Fibroblast of the conjunctiva (primary cell): ENCODE measurements at regions not wholly inside any gene's neighbourhood (a gene's known extent, or its start where the extent isn't known, plus 50 kb on each side); places are given as distances from the start of the nearest gene placed in this dataset.

Experiments
- DNase-seq: peaks from one replicate; pipeline ENCODE4 v3.0.0-alpha.2; 2010; ENCODE audit warnings: low read depth

DNA sequence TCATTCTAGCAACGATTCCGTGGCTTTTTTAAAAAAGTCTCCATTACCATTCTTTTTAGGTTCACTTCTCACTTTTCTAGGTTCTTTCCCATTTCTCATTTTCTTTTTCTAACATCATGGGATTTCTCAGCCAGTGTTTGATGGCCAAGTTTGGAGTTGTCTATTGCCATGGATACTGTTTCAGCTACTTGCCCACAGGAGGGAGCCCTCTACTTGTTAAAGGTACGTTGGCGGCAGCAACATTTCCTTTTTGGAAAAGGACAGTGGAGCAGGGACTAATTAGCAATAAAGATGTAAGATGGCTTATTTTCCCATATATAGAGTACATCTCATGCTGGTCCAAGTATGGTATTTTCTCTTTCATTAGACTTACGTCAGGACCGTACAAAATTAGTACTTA lies 2257.5 kb upstream of the C9orf72 start:
- no peak for DNase-seq

DNA sequence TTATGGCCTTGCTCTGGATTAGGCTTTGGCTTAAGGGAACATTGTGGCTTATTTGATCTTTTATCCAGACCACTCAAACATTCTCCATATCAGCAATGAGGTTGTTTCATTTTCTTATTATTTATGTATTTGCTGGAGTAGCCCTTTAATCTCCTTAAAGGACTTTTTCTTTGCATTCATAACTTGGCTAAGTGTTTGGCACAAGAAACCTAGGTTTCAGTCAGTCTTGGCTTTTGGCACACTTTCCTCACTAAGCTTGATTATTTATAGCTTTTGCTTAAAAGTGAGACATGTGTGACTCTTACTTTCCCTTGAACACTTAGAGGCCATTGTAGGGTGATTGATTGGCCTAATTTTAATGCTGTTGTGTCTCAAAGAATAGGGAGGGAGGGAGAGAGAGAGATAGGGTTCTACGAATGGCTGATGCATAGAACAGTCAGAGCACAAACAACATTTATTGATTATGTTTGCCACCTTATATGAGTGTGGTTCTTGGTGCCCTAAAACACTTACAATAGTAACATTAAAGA lies 2265.3 kb upstream of the C9orf72 start:
- no peak for DNase-seq

GRCh38 chr9:29844251-29844650 lies 2271.0 kb upstream of the C9orf72 start:
- no peak for DNase-seq

DNA sequence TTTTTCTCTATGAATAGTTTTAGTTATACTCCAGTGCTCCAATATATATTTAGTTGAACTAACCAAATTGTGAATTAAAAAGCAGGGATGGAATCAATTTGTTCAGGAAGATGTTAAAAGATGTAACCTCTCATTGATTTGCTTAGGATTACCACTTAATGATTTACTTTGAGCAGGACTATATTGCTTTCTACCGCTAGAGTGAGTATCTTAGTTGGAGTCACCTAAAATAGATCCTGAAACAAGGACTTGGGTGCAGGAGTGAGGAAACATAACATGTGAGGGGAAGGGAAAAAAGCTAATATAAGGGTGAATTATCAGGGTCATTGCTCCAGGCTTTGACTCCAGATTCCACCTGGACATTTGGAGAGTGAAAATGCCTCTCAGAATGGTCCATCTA lies 2277.4 kb upstream of the C9orf72 start:
- no peak for DNase-seq

DNA sequence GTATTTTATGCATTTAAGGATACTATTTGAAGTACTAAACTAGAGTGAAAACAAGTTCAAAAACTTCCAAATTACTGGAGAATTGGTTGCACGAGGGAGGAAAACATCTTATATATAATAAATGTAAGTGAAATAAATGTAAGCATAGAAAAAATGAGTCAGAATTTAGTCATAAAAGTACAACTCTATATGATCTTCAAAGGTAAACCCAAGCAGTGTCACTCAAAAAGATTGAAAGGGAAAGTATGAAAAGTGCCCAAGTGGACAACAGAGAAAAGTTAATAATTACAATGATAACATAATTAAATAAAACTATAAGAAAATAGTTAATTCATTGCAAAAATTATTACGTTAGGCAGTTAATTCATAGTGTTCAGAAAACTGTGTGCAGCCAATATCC lies 2288.5 kb upstream of the C9orf72 start:
- no peak for DNase-seq

GRCh38 chr9:29865764-29866313 lies 2292.6 kb upstream of the C9orf72 start:
- no peak for DNase-seq

GRCh38 chr9:29866556-29866955 lies 2293.3 kb upstream of the C9orf72 start:
- DNase-seq, result no peak

DNA sequence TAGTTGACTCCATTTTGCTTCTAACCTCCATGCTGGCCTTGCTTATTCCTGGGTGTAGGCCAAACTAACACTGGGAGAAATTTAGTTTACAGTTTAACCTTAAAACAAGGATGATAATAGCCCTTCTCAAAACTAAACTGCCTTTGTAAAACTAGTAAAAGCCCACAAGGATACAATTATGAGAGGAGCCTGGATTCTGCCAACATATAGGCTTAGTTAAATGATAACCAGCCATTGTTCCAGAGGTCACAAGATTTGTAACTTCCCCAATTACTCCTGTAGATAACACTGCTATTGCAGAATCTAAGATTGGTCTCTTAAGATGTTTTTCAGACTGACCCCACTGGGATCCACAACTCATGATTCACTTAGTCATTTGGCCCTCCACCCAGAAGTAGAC lies 2300.3 kb upstream of the C9orf72 start:
- DNase-seq, result no peak

- DNase-seq, result no peak
Observed at GRCh38 chr9:29875547-29875946, 2302.3 kb upstream of the C9orf72 start.

- DNase-seq, result no peak
Observed at GRCh38 chr9:29882767-29883166, 2309.5 kb upstream of the C9orf72 start.

GRCh38 chr9:29906065-29906464 lies 2332.8 kb upstream of the C9orf72 start:
- no peak for DNase-seq

DNA sequence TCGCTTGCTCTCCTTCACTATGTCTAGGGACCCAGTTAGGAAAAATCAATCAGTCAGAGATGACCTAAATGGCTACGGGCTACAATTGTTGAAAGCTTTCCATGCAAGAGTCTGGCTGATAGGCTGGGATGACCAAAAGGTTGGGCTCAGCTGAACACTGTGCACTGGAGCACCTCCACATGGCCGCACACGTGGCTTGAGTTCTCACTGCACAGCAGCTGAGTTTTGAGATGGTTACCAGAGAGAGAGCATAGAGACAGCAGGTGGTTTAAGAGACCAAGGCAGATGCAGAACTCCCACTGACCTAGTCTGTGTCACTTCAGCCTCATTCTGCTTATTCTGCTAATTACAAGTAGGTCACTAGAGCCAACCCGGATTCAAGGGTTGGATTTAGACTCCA lies 2354.8 kb upstream of the C9orf72 start:
- DNase-seq, result no peak

- no peak for DNase-seq
Observed at GRCh38 chr9:29939559-29939958, 2366.3 kb upstream of the C9orf72 start.

- no peak for DNase-seq
Observed at GRCh38 chr9:29945012-29945411, 2371.7 kb upstream of the C9orf72 start.

GRCh38 chr9:29958469-29958868 lies 2385.2 kb upstream of the C9orf72 start:
- no peak for DNase-seq

DNA sequence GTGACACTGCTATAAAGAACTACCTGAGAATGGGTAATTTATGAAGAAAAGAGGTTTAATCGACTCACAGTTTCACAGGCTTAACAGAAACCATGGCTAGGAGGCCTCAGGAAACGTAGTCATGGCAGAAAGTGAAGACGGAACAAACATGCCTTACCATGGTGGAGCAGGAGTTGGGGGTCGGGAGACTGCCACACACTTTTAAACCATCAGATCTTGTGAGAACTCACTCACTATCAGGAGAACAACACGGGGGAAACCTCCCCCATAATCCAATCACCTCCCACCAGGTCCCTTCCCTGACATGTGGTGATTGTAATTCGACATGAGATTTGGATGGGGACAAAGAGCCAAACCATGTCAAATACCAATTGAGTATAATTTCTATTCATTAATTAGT lies 2392.6 kb upstream of the C9orf72 start:
- DNase-seq, result no peak

- no peak for DNase-seq
Observed at GRCh38 chr9:29966247-29966646, 2393.0 kb upstream of the C9orf72 start.

DNA sequence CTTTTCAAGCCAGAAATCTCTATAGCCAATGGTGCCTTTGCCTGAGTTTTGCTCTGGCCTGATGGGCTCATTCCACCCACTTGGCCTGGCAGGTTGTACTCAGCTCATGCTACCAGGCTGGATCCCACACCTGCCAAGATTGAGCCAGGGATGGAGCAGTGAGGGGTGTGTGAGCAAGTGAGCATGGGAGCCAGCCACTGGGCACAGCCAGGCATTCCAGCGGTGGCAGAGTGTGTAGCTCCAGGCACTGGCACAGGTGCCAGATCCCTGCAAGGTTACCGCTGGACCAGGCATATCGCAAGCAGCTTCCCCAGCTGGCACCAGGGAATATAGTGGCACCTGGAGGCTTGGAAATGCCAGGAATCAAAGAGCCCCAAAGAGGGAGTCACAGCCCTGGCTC lies 2395.6 kb upstream of the C9orf72 start:
- DNase-seq, result no peak

DNA sequence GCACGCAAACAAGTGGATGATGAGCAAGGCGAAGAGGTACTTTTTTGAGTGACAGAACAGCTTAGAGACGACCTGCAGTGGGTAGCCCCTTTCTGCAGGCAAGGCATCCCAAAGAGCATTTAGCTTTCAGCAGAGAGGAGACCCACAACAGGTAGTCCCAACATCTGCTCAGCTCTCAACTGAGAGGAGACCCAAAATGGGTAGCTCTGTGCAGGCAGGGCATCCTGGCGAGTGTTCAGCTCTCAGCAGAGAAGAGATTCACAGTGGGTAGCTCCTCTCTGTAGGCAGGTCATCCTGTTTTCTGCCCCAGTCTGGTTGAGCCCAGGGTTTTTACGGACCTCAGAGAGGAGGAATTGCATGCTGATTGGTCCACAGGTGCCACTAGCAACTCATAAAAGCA lies 2396.1 kb upstream of the C9orf72 start:
- no peak for DNase-seq

DNA sequence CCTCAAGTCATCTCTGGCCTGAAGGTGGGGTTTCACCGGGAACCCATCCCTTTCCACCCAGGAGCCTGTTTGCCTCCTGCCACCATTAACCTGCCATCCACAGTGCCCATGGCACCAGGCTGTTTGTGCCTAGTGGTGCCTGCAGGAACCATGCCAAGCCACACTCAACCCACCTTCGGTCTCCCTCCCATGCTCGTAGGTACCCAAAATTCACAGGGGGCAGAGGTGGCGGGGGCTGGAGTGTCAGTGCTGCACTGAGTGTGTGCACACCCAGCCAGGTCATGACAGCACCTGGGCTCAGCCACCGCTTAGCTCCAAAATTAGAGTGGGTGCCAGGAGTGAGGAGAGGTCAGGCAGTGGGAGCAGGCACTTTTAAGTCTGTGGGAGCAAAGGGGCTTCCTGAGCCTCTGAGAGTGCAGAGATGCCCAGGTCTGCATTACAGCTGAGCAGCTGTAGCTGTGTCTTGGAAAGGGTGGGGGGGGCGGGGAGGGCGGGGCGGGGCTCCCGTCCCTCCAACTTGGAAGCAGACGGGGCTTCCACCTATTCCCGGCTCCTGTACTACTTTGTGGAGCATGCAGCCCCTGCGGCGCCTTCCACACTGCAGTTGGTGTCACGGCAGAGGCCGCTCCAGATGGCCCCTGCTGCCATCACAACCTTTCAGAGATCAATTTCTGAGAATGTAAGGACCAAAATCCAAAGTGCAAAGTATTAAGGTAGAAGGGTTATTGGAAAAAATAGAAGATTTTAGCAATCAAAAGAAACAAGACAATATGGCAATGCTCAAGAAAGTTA lies 2396.8 kb upstream of the C9orf72 start:
- no peak for DNase-seq

DNA sequence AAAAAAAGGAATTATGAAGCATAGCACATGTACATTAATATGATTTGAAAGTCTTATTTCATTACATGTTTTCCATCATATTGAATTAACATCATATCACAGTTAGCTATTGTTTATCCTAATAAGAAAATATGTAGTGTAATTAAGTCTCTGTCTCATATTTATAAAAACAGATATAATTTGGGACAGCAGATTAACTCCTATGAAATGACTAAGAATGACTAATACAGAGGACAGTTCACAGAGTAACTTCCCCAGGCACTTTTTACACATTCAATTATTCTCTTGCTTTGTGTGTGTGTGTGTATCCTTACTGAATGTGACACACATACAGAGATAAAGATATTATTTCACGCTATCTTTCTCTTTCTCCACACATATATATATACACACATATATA lies 2400.9 kb upstream of the C9orf72 start:
- no peak for DNase-seq

- no peak for DNase-seq
Observed at GRCh38 chr9:29976981-29977380, 2403.7 kb upstream of the C9orf72 start.

DNA sequence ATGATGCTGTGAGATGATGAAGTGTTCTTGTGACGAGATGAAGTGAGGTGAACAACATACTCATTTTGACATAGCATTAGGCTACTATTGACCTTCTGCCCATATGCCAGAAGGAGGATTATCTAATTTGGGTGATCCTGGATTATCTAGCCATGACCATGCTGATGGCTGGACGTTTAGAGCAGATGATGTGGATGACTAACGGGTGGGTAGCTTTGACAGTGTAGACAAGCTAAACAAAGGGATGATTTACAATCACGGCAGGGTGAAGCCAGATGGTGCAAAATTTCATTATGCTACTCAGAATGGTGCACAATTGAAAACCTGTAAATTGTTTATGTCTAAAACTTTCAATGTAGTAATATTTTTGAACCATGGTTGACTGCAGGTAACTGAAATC lies 2403.4 kb upstream of the ACO1 start:
- no peak for DNase-seq

GRCh38 chr9:29999645-30000044 lies 2384.8 kb upstream of the ACO1 start:
- DNase-seq, result no peak
